Epithelial cell of esophagus (primary cell): ENCODE measurements at regions not wholly inside any gene's neighbourhood (a gene's known extent, or its start where the extent isn't known, plus 50 kb on each side); places are given as distances from the start of the nearest gene placed in this dataset.
A peak's percentile ranks its signal among the peaks of the same experiment; 100 is the strongest.

Experiments used
- DNase-seq: peaks from one replicate; pipeline ENCODE4 v3.0.0; 2010; ENCODE audit warnings: low read depth
- H3K4me3 ChIP-seq: 2 replicates; pipeline ENCODE4 v1.5.1; 2011; ENCODE audit warnings: mild to moderate bottlenecking, low read length, control low read depth
- CTCF ChIP-seq: IDR thresholded peaks from 2 replicates; pipeline ENCODE4 v1.5.1; 2011; ENCODE audit warnings: low read depth, mild to moderate bottlenecking, low read length, control low read depth, inconsistent platforms; ENCODE audit not compliant: insufficient read depth; ENCODE audit errors: missing control alignments

DNA sequence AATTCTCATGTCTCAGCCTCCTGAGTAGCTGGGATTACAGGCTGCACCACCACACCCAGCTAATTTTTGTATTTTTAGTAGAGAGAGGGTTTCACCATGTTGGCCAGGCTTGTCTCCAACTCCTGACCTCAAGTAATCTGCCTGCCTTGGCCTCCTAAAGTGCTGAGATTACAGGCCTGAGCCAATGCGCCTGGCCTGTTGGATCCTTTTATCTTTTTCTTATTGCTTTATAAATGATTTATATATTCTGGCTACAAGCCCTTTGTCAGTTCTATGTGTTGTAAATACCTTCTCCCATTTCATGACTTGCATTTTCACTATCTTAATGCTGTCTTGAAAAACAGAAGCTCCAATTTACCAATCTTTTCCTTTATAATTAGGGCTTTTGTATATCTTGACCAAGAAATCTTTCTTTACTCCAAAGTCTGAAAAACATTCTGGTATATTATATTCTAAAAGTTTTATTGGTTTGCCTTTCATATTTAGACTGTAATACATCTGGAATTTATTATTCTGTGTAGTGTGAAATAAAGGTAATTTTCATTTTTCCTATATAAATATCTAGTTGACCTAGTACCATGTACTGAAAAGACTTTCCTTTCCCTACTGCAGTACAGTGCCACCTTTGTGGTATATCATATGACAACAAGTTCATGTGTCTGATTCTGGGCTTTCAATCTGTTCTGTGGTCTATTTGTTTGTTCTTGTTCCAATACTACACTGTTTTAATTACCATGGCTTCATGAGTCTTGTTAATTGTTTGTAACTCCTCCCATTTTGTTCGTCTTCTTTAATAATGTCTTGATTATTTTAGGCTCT is 52.9 kb upstream of the RNU6-1 start:
- TF ChIP-seq CTCF: no peak
- no peak for DNase-seq
- no peak overlapping the region for H3K4me3 ChIP-seq

DNA sequence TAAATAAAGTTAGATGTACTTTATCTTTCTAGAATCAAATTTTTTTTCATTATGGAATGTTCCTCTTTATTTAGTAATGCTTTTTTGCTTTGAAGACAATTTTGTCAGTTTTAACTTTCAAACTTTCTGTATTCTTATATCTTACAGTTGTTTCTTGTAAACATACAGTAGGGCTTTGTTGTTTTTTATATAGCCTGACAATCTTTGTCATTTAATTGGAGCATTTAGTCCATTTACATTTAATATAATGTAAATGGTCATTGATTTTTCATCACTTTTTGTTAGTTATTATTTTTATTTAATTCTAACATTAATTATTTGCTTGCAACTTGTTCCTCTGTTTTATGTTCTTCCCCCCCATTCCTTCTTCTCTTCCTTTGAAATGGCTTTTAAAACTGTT is 55.4 kb upstream of the RNU6-1 start:
- no peak for TF ChIP-seq CTCF
- no peak for DNase-seq
- H3K4me3 ChIP-seq: no peak overlapping the region

DNA sequence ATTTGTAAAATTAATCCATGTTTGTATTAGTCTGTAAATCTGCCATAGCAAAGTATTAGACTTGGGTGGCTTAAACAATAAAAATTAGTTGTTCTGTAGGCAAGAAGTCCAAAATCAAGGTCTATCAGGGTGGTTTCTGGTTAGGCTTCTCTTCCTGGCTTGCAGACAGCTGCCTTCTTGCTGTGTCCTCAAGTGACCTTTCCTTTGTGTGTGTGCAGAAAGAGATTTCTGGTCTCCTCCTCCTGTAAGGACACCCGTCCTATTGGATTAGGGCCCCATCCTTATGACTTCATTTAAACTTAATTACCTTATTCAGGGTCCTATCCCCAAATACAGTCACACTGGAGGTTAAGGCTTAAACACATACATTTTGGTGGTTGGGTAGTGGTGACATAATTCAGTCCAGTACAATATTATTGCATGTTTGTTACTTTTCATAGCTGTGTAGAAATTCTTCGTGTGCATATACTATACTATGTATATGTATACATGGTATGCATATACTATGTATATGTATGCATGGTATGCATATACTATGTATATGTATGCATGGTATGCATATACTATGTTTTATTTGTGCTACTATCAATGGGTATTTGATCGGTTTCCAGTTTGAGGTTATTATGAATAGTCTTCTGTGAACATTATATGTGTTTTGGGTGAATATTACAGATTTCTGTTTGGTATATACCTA is 57.9 kb upstream of the RNU6-1 start:
- no peak for TF ChIP-seq CTCF
- DNase-seq: no peak
- H3K4me3 ChIP-seq: no peak overlapping the region

- no peak for TF ChIP-seq CTCF
- DNase-seq: no peak
Measured at GRCh38 chr15:67899596-67900283, 59.9 kb upstream of the RNU6-1 start.

GRCh38 chr15:67900621-67901147 is 60.8 kb upstream of the RNU6-1 start:
- H3K4me3 ChIP-seq: no peak overlapping the region
- TF ChIP-seq CTCF: no peak
- DNase-seq: peak; percentile 40

More at GRCh38 chr15:67899596-67900283, 59.9 kb upstream of the RNU6-1 start:
- H3K4me3 ChIP-seq: no peak overlapping the region

GRCh38 chr15:67901922-67902321 is 62.1 kb upstream of the RNU6-1 start:
- no peak for DNase-seq
- no peak for TF ChIP-seq CTCF

More at GRCh38 chr15:67901922-67902321, 62.1 kb upstream of the RNU6-1 start:
- no peak overlapping the region for H3K4me3 ChIP-seq
